H1 (cell line): ENCODE measurements at regions not wholly inside any gene's neighbourhood (a gene's known extent, or its start where the extent isn't known, plus 50 kb on each side); places are given as distances from the start of the nearest gene placed in this dataset.

Source experiments
- CTCF ChIA-PET: fragments of 300-600 bp; sonication (Branson Sonifier 250); formaldehyde crosslinking; loops from one replicate; lab custom pipeline; 2021; ENCODE audit not compliant: partially characterized antibody; lab: Charles Lee
- POLR2A ChIA-PET: fragments of 300-600 bp; sonication (Branson Sonifier 250); formaldehyde crosslinking; loops from one replicate; lab custom pipeline; 2021; ENCODE audit warnings: inconsistent platforms; ENCODE audit not compliant: partially characterized antibody; lab: Charles Lee
- DNase-seq, 2 experiments: peaks; one replicate each; pipeline versions ENCODE4 v3.0.0 to v3.0.0-alpha.2; 2010 to 2022; ENCODE audit warnings: low spot score in 2 of 2, low read depth in 1 of 2, mixed read lengths in 1 of 2
- FAIRE-seq: peaks from 2 replicates; lab custom pipeline; 2011; peaks lifted over from hg19 to GRCh38; lab: Jason Lieb, UNC
- H2AFZ ChIP-seq: 2 replicates; pipeline ENCODE4 v1.8.1; 2012; ENCODE audit warnings: low read length, inconsistent platforms
- H2AK5ac ChIP-seq: 2 replicates; pipeline ENCODE4 v1.6.1; 2013; ENCODE audit warnings: low read depth, low read length
- H2BK120ac ChIP-seq: replicated peaks from 2 replicates; pipeline ENCODE3; 2013; ENCODE audit warnings: low read depth, low read length, inconsistent platforms
- H2BK12ac ChIP-seq: 2 replicates; pipeline ENCODE4 v1.6.1; 2013; ENCODE audit warnings: low read depth, low read length
- H2BK15ac ChIP-seq: 2 replicates; pipeline ENCODE4 v1.6.1; 2013; ENCODE audit warnings: low read length
- H2BK20ac ChIP-seq: 2 replicates; pipeline ENCODE4 v1.6.1; 2013; ENCODE audit warnings: low read length
- H2BK5ac ChIP-seq: 2 replicates; pipeline ENCODE4 v1.6.1; 2013; ENCODE audit warnings: low read depth, low read length
- H3K14ac ChIP-seq: 2 replicates; pipeline ENCODE4 v1.6.1; 2013; ENCODE audit warnings: inconsistent platforms; ENCODE audit not compliant: insufficient read length
- H3K18ac ChIP-seq: 2 replicates; pipeline ENCODE4 v1.6.1; 2013; ENCODE audit warnings: low read length; ENCODE audit errors: extremely low read depth
- H3K23ac ChIP-seq: 2 replicates; pipeline ENCODE4 v1.6.1; 2013; ENCODE audit warnings: inconsistent platforms; ENCODE audit not compliant: insufficient read length
- H3K23me2 ChIP-seq: 2 replicates; pipeline ENCODE4 v1.6.1; 2013; ENCODE audit warnings: low read depth, low read length
- H3K27ac ChIP-seq: 2 replicates; pipeline ENCODE4 v1.6.1; 2011; ENCODE audit warnings: low read depth, low read length, inconsistent platforms
- H3K27me3 ChIP-seq, 4 experiments: replicated peaks in 1 of 4; 1 replicate in 1 of 4; 2 replicates in 3 of 4; pipeline versions ENCODE4 v1.6.1 to v1.8.1; 2011 to 2013; ENCODE audit warnings: low read length in 3 of 4, mild to moderate bottlenecking in 3 of 4, inconsistent platforms in 2 of 4, mixed read lengths in 2 of 4, moderate library complexity in 1 of 4; ENCODE audit not compliant: control insufficient read depth in 3 of 4, insufficient read depth in 3 of 4; ENCODE audit errors: extremely low read depth in 1 of 4
- H3K36me3 ChIP-seq, 4 experiments: 2 replicates each; pipeline versions ENCODE4 v1.6.1 to v1.8.1; 2011 to 2013; ENCODE audit warnings: mild to moderate bottlenecking in 4 of 4, low read length in 3 of 4, moderate library complexity in 2 of 4, control low read depth in 1 of 4, inconsistent platforms in 1 of 4; ENCODE audit not compliant: insufficient read depth in 4 of 4, control insufficient read depth in 2 of 4
- H3K4ac ChIP-seq: replicated peaks from 2 replicates; pipeline ENCODE3; 2013; ENCODE audit warnings: low read length, low read depth, mixed read lengths, inconsistent platforms; ENCODE audit not compliant: insufficient read length
- H3K4me1 ChIP-seq, 4 experiments: replicated peaks in 1 of 4; 1 replicate in 1 of 4; 2 replicates in 3 of 4; pipeline versions ENCODE4 v1.6.1 to v1.8.1; 2011 to 2013; ENCODE audit warnings: low read length in 3 of 4, inconsistent platforms in 2 of 4, mixed read lengths in 1 of 4; ENCODE audit not compliant: insufficient read depth in 4 of 4, control insufficient read depth in 3 of 4
- H3K4me2 ChIP-seq, 2 experiments: 2 replicates each; pipeline versions ENCODE4 v1.6.1 to v1.8.1; 2011 to 2013; ENCODE audit warnings: low read depth in 2 of 2, low read length in 2 of 2, control low read depth in 1 of 2, inconsistent platforms in 1 of 2, mild to moderate bottlenecking in 1 of 2; ENCODE audit not compliant: insufficient read depth in 1 of 2
- H3K4me3 ChIP-seq, 4 experiments: fragments of 200-600, 300-600 bp in 1 of 4; sonication (generic), shearing (Covaris generic), sonication (Bioruptor Twin) in 1 of 4; 2 replicates each; pipeline versions ENCODE4 v1.5.1 to v1.8.1; 2011 to 2016; ENCODE audit warnings: low read length in 4 of 4, low read depth in 3 of 4, control low read depth in 2 of 4, inconsistent platforms in 2 of 4, mild to moderate bottlenecking in 2 of 4, mixed read lengths in 1 of 4, moderate library complexity in 1 of 4; ENCODE audit not compliant: insufficient read depth in 2 of 4; ENCODE audit errors: extremely low read depth in 1 of 4
- H3K56ac ChIP-seq: replicated peaks from 2 replicates; pipeline ENCODE3; 2013; ENCODE audit warnings: low read depth, mild to moderate bottlenecking, mixed read lengths, low read length, inconsistent platforms; ENCODE audit not compliant: insufficient read length
- H3K79me1 ChIP-seq: 2 replicates; pipeline ENCODE4 v1.6.1; 2013; ENCODE audit warnings: low read depth, low read length, control low read depth
- H3K79me2 ChIP-seq, 2 experiments: 2 replicates each; pipeline versions ENCODE4 v1.6.1 to v1.8.1; 2012 to 2013; ENCODE audit warnings: low read length in 2 of 2, mild to moderate bottlenecking in 2 of 2, inconsistent platforms in 1 of 2; ENCODE audit not compliant: insufficient read depth in 2 of 2, control insufficient read depth in 1 of 2
- H3K9ac ChIP-seq, 4 experiments: replicated peaks in 1 of 4; 1 replicate in 1 of 4; 2 replicates in 3 of 4; pipeline versions ENCODE4 v1.6.1 to v1.8.1; 2011 to 2013; ENCODE audit warnings: low read depth in 3 of 4, low read length in 3 of 4, control low read depth in 2 of 4, mild to moderate bottlenecking in 2 of 4, moderate library complexity in 2 of 4, inconsistent platforms in 1 of 4; ENCODE audit errors: extremely low read depth in 1 of 4
- H3K9me3 ChIP-seq, 2 experiments: 2 replicates each; pipeline versions ENCODE4 v1.6.1 to v1.8.1; 2012 to 2013; ENCODE audit warnings: mild to moderate bottlenecking in 2 of 2, moderate library complexity in 2 of 2, control low read depth in 1 of 2, inconsistent platforms in 1 of 2, low read depth in 1 of 2, low read length in 1 of 2, mixed read lengths in 1 of 2; ENCODE audit not compliant: insufficient read depth in 2 of 2
- H4K20me1 ChIP-seq, 2 experiments: replicated peaks in 1 of 2; 2 replicates each; pipeline versions ENCODE3 to v1.8.1; 2011 to 2013; ENCODE audit warnings: inconsistent platforms in 2 of 2, low read length in 2 of 2, mild to moderate bottlenecking in 1 of 2; ENCODE audit not compliant: insufficient read depth in 2 of 2, control insufficient read depth in 1 of 2
- H4K5ac ChIP-seq: 2 replicates; pipeline ENCODE4 v1.6.1; 2013; ENCODE audit warnings: low read length, low read depth, mixed read lengths, inconsistent platforms; ENCODE audit not compliant: insufficient read length
- H4K8ac ChIP-seq: 2 replicates; pipeline ENCODE4 v1.8.0; 2013; ENCODE audit warnings: mild to moderate bottlenecking, moderate library complexity, low read length, inconsistent platforms; ENCODE audit not compliant: insufficient read depth; ENCODE audit errors: extremely low read depth
- H4K91ac ChIP-seq: replicated peaks from 2 replicates; pipeline ENCODE3; 2013; ENCODE audit warnings: low read length, mixed read lengths, inconsistent platforms; ENCODE audit not compliant: insufficient read length
- ATF2 ChIP-seq: IDR thresholded peaks from 2 replicates; pipeline ENCODE4 v1.6.1; 2012; ENCODE audit warnings: low read length, inconsistent platforms
- CEBPB ChIP-seq: IDR thresholded peaks from 2 replicates; pipeline ENCODE4 v1.6.1; 2012; ENCODE audit warnings: low read depth, low read length
- EP300 ChIP-seq, 2 experiments: IDR thresholded peaks; 1 replicate in 1 of 2; 2 replicates in 1 of 2; pipeline ENCODE4 v1.6.1; 2011 to 2012; ENCODE audit warnings: low read depth in 2 of 2, low read length in 2 of 2, mild to moderate bottlenecking in 2 of 2, borderline replicate concordance in 1 of 2, inconsistent platforms in 1 of 2, moderate library complexity in 1 of 2
- KDM4A ChIP-seq: IDR thresholded peaks from one replicate; pipeline ENCODE4 v1.7.1; 2012; ENCODE audit warnings: low read depth, mild to moderate bottlenecking, moderate library complexity, low read length, inconsistent platforms; ENCODE audit not compliant: severe bottlenecking
- SIRT6 ChIP-seq: IDR thresholded peaks from one replicate; pipeline ENCODE4 v1.7.1; 2012; ENCODE audit warnings: low read length, inconsistent platforms
- SP4 ChIP-seq: IDR thresholded peaks from 2 replicates; pipeline ENCODE4 v1.6.1; 2012; ENCODE audit warnings: low read length, inconsistent platforms
- YY1 ChIP-seq: IDR thresholded peaks from 2 replicates; pipeline ENCODE4 v1.6.1; 2011; ENCODE audit warnings: low read depth, mild to moderate bottlenecking, low read length
- WGBS, 2 experiments: shearing (Covaris generic) in 1 of 2; methylation state at CpG; one replicate each; pipeline versions ENCODE4 v1.1.6 to v1.1.7; 2013 to 2015; ENCODE audit warnings: low lambda C conversion rate in 2 of 2, mixed read lengths in 2 of 2, inconsistent platforms in 1 of 2, low coverage in 1 of 2, missing lambda C conversion rate in 1 of 2; ENCODE audit not compliant: insufficient replicate concordance in 2 of 2, insufficient coverage in 1 of 2, insufficient read length in 1 of 2; ENCODE audit errors: extremely low coverage in 1 of 2, missing lambda C conversion rate in 1 of 2; 5-methylcytosine and 5-hydroxymethylcytosine counted together

- no peak overlapping the region for H2BK120ac ChIP-seq
- POLR2A ChIA-PET, result no interaction called here
- no peak overlapping the region for H4K91ac ChIP-seq
- no peak overlapping the region for H3K9ac ChIP-seq
- H3K36me3 ChIP-seq, result no peaks in the 10 kb centered on the region
- H3K27me3 ChIP-seq, result no peaks in the 10 kb centered on the region
- TF ChIP-seq KDM4A (no peak), SP4 (no peak), YY1 (no peak), EP300 (IDR thresholded peaks at IDR 0.05; ENCODE audit: borderline replicate concordance in 1 of 2, low read depth in 2 of 2, low read length in 2 of 2) (no peak), CEBPB (no peak), SIRT6 (no peak), ATF2 (no peak)
- no peak overlapping the region for H2AFZ ChIP-seq
- H3K18ac ChIP-seq, result no peak overlapping the region
- H3K23me2 ChIP-seq, result no peaks in the 10 kb centered on the region
- H3K23ac ChIP-seq, result no peak overlapping the region
- H3K14ac ChIP-seq, result no peak overlapping the region
- 79% methylated on average over 1 of the region's 1 CpG; no CpG with 5 or more reads in 1 of the 2 experiments for WGBS, 2 experiments
- H2BK12ac ChIP-seq, result no peak overlapping the region
- no peak overlapping the region for H3K56ac ChIP-seq
- no peaks in the 10 kb centered on the region for H4K20me1 ChIP-seq
- no peak overlapping the region for H4K8ac ChIP-seq
- no peak overlapping the region for H3K4me3 ChIP-seq
- H3K4me2 ChIP-seq, result no peak overlapping the region
- no peak overlapping the region for H2BK15ac ChIP-seq
- H3K4ac ChIP-seq, result no peak overlapping the region
- H3K79me1 ChIP-seq, result no peaks in the 10 kb centered on the region
- DNase-seq, result no peak
- no peaks in the 10 kb centered on the region for H3K9me3 ChIP-seq
- no peaks in the 10 kb centered on the region for H3K79me2 ChIP-seq
- CTCF ChIA-PET, result no interaction called here
- no peak for FAIRE-seq
- no peaks in the 10 kb centered on the region for H3K4me1 ChIP-seq
- H2BK20ac ChIP-seq, result no peak overlapping the region
- no peak overlapping the region for H2BK5ac ChIP-seq
- H4K5ac ChIP-seq, result no peak overlapping the region
- H3K27ac ChIP-seq, result no peak overlapping the region
- no peak overlapping the region for H2AK5ac ChIP-seq
These were observed 834.7 kb upstream of the KCND2 start for GRCh38 chr7:119438315-119438714.
